MCF 10A (cell line): ENCODE measurements at regions not wholly inside any gene's neighbourhood (a gene's known extent, or its start where the extent isn't known, plus 50 kb on each side); places are given as distances from the start of the nearest gene placed in this dataset.

Experiments used
- BruUV-seq: library from RNA; stranded (reverse); fragments of 400-500 nt; replicated peaks from 2 replicates; lab custom pipeline; 2021; lab: Mats Ljungman, UMichigan
- CTCF ChIA-PET: fragments of 300-600 bp; sonication (Branson Sonifier 250); formaldehyde crosslinking; extraction: SDS; loops from one replicate; lab custom pipeline; 2021; ENCODE audit warnings: antibody characterized with exemption, inconsistent platforms; lab: Yijun Ruan, JAX
- POLR2A ChIA-PET: fragments of 300-600, 350-650 bp; sonication (Branson Sonifier 250); formaldehyde crosslinking; extraction: SDS; loops from one replicate; lab custom pipeline; 2020; ENCODE audit warnings: antibody characterized with exemption, inconsistent platforms; lab: Yijun Ruan, JAX
- DNase-seq: peaks from one replicate; pipeline ENCODE4 v3.0.0-alpha.2; 2018; ENCODE audit not compliant: unreplicated experiment
- H3K27ac Mint-ChIP-seq: one replicate; pipeline ENCODE4 v1.8.0; 2022; ENCODE audit warnings: mild to moderate bottlenecking, low read depth, mixed read lengths; ENCODE audit not compliant: unreplicated experiment
- H3K27me3 Mint-ChIP-seq: one replicate; pipeline ENCODE4 v1.8.0; 2022; ENCODE audit warnings: mixed read lengths; ENCODE audit not compliant: insufficient read depth, unreplicated experiment
- H3K36me3 Mint-ChIP-seq: one replicate; pipeline ENCODE4 v1.8.0; 2022; ENCODE audit warnings: mild to moderate bottlenecking, moderate library complexity, mixed read lengths; ENCODE audit not compliant: insufficient read depth, unreplicated experiment
- H3K4me1 Mint-ChIP-seq: one replicate; pipeline ENCODE4 v1.8.0; 2022; ENCODE audit warnings: mixed read lengths; ENCODE audit not compliant: insufficient read depth, unreplicated experiment
- H3K4me3 Mint-ChIP-seq: one replicate; pipeline ENCODE4 v1.8.0; 2022; ENCODE audit warnings: mild to moderate bottlenecking, moderate library complexity, mixed read lengths; ENCODE audit not compliant: unreplicated experiment
- H3K9me3 Mint-ChIP-seq: one replicate; pipeline ENCODE4 v1.8.0; 2022; ENCODE audit warnings: mixed read lengths; ENCODE audit not compliant: unreplicated experiment
- CTCF ChIP-seq: fragments of 200-600 bp; IDR thresholded peaks from one replicate; pipeline ENCODE4 v1.8.0; 2022; ENCODE audit warnings: antibody characterized with exemption, mild to moderate bottlenecking; ENCODE audit not compliant: unreplicated experiment
- intact Hi-C: fragments of 100-400 bp; cut with micrococcal nuclease; formaldehyde crosslinking; loops from 2 replicates; pipeline ENCODE4 v1.14.1; 2022

GRCh38 chr3:53965291-53965690 is 73.6 kb upstream of the SELENOK start:
- DNase-seq, result no peak
- no peak for TF ChIP-seq CTCF
- peaks cover 11% of the 10 kb centered on the region for H3K9me3 Mint-ChIP-seq
- H3K27me3 Mint-ChIP-seq, result no peaks in the 10 kb centered on the region
- H3K4me1 Mint-ChIP-seq, result no peaks in the 10 kb centered on the region
- BruUV-seq, result no TSS peak
- H3K36me3 Mint-ChIP-seq, result no peaks in the 10 kb centered on the region
- intact Hi-C loops, result no loop called here
- ChIA-PET CTCF (interaction anchor here (1.0 kb wide), 1 partner anchor 26 kb away, joined by 4 read pairs; no protein-coding TSS in a partner anchor), POLR2A (interaction anchor here (0.5 kb wide), 1 partner anchor 11 kb away, joined by 3 read pairs; no protein-coding TSS in a partner anchor)
- H3K27ac Mint-ChIP-seq, result no peak overlapping the region
- H3K4me3 Mint-ChIP-seq, result no peak overlapping the region

- no TSS peak for BruUV-seq
Observed at GRCh38 chr3:53957831-53958230, 66.2 kb upstream of the SELENOK start.

GRCh38 chr3:53956586-53956985 is 64.9 kb upstream of the SELENOK start:
- no TSS peak for BruUV-seq
- Mint-ChIP-seq H3K4me3 (no peak overlapping the region), H3K27me3 (no peaks in the 10 kb centered on the region), H3K9me3 (peaks cover 11% of the 10 kb centered on the region), H3K4me1 (no peaks in the 10 kb centered on the region), H3K36me3 (no peaks in the 10 kb centered on the region), H3K27ac (no peak overlapping the region)
- intact Hi-C loops, result no loop called here
- POLR2A ChIA-PET, result no interaction called here
- DNase-seq, result no peak
- TF ChIP-seq CTCF, result no peak
- CTCF ChIA-PET, result interaction anchor here (3.7 kb wide), 1 partner anchor 18 kb away, joined by 12 read pairs; no protein-coding TSS in a partner anchor

More at GRCh38 chr3:53957831-53958230, 66.2 kb upstream of the SELENOK start:
- ChIA-PET CTCF (interaction anchor here (3.7 kb wide), 1 partner anchor 19 kb away, joined by 12 read pairs; no protein-coding TSS in a partner anchor), POLR2A (no interaction called here)
- TF ChIP-seq CTCF, result no peak
- Mint-ChIP-seq H3K4me1 (no peaks in the 10 kb centered on the region), H3K9me3 (peaks cover 11% of the 10 kb centered on the region), H3K36me3 (no peaks in the 10 kb centered on the region), H3K27me3 (no peaks in the 10 kb centered on the region), H3K27ac (no peak overlapping the region), H3K4me3 (no peak overlapping the region)
- intact Hi-C loops, result no loop called here
- DNase-seq, result no peak

GRCh38 chr3:53949541-53949940 is 57.9 kb upstream of the SELENOK start:
- CTCF ChIA-PET, result no interaction called here
- no peak overlapping the region for H3K4me3 Mint-ChIP-seq
- no peaks in the 10 kb centered on the region for H3K27me3 Mint-ChIP-seq
- intact Hi-C loops, result no loop called here
- H3K9me3 Mint-ChIP-seq, result peaks cover 13% of the 10 kb centered on the region
- TF ChIP-seq CTCF, result no peak
- DNase-seq, result no peak
- POLR2A ChIA-PET, result no interaction called here
- no peaks in the 10 kb centered on the region for H3K36me3 Mint-ChIP-seq
- H3K27ac Mint-ChIP-seq, result no peak overlapping the region
- no peaks in the 10 kb centered on the region for H3K4me1 Mint-ChIP-seq
- BruUV-seq, result no TSS peak
